Naive B cell (primary cell): ENCODE measurements at regions not wholly inside any gene's neighbourhood (a gene's known extent, or its start where the extent isn't known, plus 50 kb on each side); places are given as distances from the start of the nearest gene placed in this dataset.
A peak's percentile ranks its signal among the peaks of the same experiment; 100 is the strongest.
"Not testable (repeated sequence)": the region's sequence is repeated elsewhere in the genome, so short reads cannot be mapped to it uniquely, and the experiment has no call there.

Experiments used
- ATAC-seq, 2 donors: fragments of 150-1000 bp; cut with Tn5 transposase; 2 replicates each; pipeline ENCODE4 v1.10.0; 2021; ENCODE audit warnings: low read depth in 2 of 2, mild to moderate bottlenecking in 2 of 2, moderate library complexity in 2 of 2
- DNase-seq: peaks from one replicate; pipeline ENCODE4 v3.0.0; 2022
- H3K27ac Mint-ChIP-seq, 6 donors: one replicate each; pipeline ENCODE4 v1.8.0; 2020 to 2022; ENCODE audit warnings: mild to moderate bottlenecking in 6 of 6, mixed read lengths in 6 of 6, moderate library complexity in 5 of 6, inconsistent platforms in 2 of 6
- H3K27me3 Mint-ChIP-seq, 3 donors: one replicate each; pipeline ENCODE4 v1.8.0; 2021 to 2022; ENCODE audit warnings: mixed read lengths in 3 of 3, mild to moderate bottlenecking in 1 of 3
- H3K36me3 Mint-ChIP-seq, 2 donors: one replicate each; pipeline ENCODE4 v1.8.0; 2020 to 2022; ENCODE audit warnings: mixed read lengths in 2 of 2, inconsistent platforms in 1 of 2, mild to moderate bottlenecking in 1 of 2
- H3K4me1 Mint-ChIP-seq, 3 donors: one replicate each; pipeline ENCODE4 v1.8.0; 2020 to 2022; ENCODE audit warnings: mixed read lengths in 3 of 3, inconsistent platforms in 1 of 3, mild to moderate bottlenecking in 1 of 3, moderate library complexity in 1 of 3
- H3K4me3 Mint-ChIP-seq, 8 donors: one replicate each; pipeline ENCODE4 v1.8.0; 2020 to 2022; ENCODE audit warnings: mild to moderate bottlenecking in 8 of 8, mixed read lengths in 8 of 8, moderate library complexity in 8 of 8, inconsistent platforms in 2 of 8
- H3K9me3 Mint-ChIP-seq, 7 donors: one replicate each; pipeline ENCODE4 v1.8.0; 2020 to 2022; ENCODE audit warnings: mixed read lengths in 7 of 7, mild to moderate bottlenecking in 5 of 7, inconsistent platforms in 2 of 7, moderate library complexity in 1 of 7

DNA sequence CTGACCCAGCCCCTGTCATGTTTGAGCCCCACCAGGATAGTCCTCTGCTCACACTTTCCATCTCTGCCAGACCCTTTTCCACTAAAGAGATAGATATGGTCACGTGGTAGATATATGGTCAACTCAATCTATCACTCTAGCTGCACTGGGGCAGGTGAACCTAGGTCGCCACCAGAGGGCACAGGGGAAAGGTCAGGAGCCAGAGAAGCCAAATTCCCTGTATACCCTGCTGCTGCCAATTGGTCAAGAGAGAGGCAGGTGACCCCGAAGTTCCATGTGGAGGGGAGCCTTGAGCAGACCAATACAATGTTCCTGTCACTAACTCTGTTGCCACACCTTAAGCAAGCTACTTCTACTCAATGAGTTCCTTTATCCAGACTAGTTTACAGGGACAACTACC, 101.1 kb upstream of the GALNT18 start:
- no peak for ATAC-seq

DNA sequence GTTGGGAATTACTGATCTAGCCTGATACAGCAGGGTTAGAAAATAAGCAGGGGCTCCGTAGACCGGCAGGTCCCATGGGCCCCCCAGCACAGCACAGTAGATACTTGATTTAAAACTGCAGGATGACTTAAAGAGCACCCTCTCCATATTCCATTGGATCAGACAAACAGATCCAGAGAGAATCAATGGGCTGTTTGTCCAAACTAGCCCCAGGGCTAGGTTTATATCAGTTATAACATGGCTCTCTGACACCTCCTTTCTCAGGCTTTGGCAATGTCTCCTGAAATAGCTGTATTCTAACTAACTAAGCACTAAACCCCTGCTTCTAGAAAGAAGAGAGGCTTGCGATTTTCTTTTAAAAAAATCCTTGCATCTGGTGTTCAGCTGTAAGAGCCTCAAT, 100.4 kb upstream of the GALNT18 start:
- no peak overlapping the region for H3K4me3 Mint-ChIP-seq
- no peak for ATAC-seq

More for the DNA sequence above, 101.1 kb upstream of the GALNT18 start:
- Mint-ChIP-seq H3K4me1 (no peaks in the 10 kb centered on the region), H3K27me3 (peaks cover 25 to 32% (median 28%) of the 10 kb centered on the region in 3 donors), H3K36me3 (no peaks in the 10 kb centered on the region), H3K9me3 (peaks cover 13 to 32% (median 16%) of the 10 kb centered on the region in 7 donors), H3K27ac (no peak overlapping the region), H3K4me3 (no peak overlapping the region)
- DNase-seq, result no peak

DNA sequence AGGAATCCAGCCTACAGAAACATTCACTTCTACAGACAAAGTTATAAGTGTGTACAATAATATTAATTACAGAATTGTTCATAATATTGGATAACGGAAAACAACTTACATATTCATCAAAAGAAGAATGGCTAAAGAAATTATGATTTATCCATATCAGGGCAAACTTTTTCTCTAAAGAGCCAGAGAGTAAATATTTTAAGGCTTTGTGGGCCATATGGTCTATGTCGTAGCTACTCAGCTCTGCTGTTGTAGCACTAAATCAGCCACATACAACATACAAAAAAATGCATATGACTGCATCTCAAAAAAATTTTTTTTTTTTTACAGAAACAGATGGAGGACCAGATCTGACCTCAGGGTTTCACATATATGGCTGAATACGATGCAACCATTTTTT, 96.7 kb upstream of the GALNT18 start:
- DNase-seq (no peak), ATAC-seq (no peak)
- Mint-ChIP-seq H3K36me3 (peaks cover 0 to 7% of the 10 kb centered on the region in 2 donors), H3K4me3 (no peak overlapping the region), H3K4me1 (no peaks in the 10 kb centered on the region), H3K27me3 (peaks cover 23 to 45% (median 32%) of the 10 kb centered on the region in 3 donors), H3K9me3 (peaks cover 15 to 60% (median 36%) of the 10 kb centered on the region in 7 donors), H3K27ac (no peak overlapping the region)

More for the DNA sequence above, 100.4 kb upstream of the GALNT18 start:
- Mint-ChIP-seq H3K9me3 (peaks cover 13 to 38% (median 16%) of the 10 kb centered on the region in 7 donors), H3K4me1 (no peaks in the 10 kb centered on the region), H3K36me3 (no peaks in the 10 kb centered on the region), H3K27me3 (peaks cover 22 to 32% (median 23%) of the 10 kb centered on the region in 3 donors), H3K27ac (no peak overlapping the region)
- DNase-seq, result no peak

DNA sequence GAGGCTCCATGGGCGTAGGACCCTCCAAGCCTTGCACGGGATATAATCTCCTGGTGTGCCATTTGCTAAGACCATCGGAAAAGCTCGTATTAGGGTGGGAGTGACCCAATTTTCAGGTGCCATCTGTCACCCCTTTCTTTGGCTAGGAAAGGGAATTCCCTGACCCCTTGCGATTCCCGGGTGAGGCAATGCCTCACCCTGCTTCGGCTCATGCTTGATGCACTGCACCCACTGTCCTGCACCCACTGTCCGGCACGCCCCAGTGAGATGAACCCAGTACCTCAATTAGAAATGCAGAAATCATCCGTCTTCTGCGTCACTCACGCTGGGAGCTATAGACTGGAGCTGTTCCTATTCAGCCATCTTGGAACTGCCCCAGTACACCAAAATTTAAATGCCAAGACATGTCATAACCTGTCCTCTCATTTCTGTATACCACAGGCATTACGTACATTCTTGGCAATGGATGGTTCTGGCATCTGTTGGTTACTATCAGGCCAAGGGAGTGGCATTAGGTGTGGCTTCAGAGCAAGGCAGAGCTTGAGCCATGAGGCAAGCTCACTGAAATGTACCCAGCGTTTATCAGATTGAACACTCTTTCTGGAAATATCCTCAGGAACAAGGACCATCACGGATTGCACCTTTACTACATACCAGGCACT, 95.4 kb upstream of the GALNT18 start:
- H3K27me3 Mint-ChIP-seq, result peaks cover 14 to 42% (median 26%) of the 10 kb centered on the region in 3 donors
- H3K9me3 Mint-ChIP-seq, result peaks cover 10 to 52% (median 30%) of the 10 kb centered on the region in 7 donors
- H3K36me3 Mint-ChIP-seq, result peaks cover 0 to 7% of the 10 kb centered on the region in 2 donors
- ATAC-seq (no peak), DNase-seq (no peak)
- H3K4me1 Mint-ChIP-seq, result no peaks in the 10 kb centered on the region
- H3K27ac Mint-ChIP-seq, result no peak overlapping the region
- H3K4me3 Mint-ChIP-seq, result no peak overlapping the region

DNA sequence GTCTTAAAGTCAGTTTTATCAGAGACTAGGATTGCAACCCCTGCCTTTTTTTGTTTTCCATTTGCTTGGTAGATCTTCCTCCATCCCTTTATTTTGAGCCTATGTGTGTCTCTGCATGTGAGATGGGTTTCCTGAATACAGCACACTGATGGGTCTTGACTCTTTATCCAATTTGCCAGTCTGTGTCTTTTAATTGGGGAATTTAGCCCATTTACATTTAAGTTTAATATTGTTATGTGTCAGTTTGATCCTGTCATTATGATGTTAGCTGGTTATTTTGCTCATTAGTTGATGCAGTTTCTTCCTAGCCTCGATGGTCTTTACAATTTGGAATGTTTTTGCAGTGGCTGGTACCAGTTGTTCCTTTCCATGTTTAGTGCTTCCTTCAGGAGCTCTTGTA, 93.3 kb upstream of the GALNT18 start:
- Mint-ChIP-seq H3K27me3 (peaks cover 11 to 37% (median 22%) of the 10 kb centered on the region in 3 donors), H3K9me3 (peaks cover 6 to 38% (median 20%) of the 10 kb centered on the region in 7 donors)
- not testable (repeated sequence) for DNase-seq, H3K4me3 Mint-ChIP-seq, H3K4me1 Mint-ChIP-seq, H3K36me3 Mint-ChIP-seq, H3K27ac Mint-ChIP-seq, ATAC-seq

DNA sequence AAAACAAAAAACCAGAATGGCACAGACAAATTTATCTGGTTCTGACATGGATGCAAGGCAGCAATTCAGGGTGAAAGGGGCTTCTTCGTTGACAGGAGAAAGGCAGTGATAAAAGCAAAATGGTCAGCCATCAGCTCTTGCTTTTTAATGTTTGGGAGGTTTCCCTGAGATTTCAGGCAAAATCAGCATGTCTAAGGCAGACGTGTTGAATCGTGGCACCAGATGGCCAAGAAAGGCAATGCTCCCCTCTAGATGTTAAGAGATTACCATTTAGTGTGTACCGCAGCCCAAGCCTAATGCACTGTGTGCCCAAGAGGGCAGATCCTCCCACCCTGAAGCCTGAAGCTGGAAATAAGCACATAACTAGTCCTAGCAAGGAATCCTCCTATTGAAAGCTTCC, 88.8 kb upstream of the GALNT18 start:
- ATAC-seq (no peak), DNase-seq (no peak)
- Mint-ChIP-seq H3K36me3 (peaks cover 0 to under 1% of the 10 kb centered on the region in 2 donors), H3K27me3 (peaks cover 16 to 55% (median 28%) of the 10 kb centered on the region in 3 donors), H3K9me3 (peaks cover under 1 to 25% (median 9%) of the 10 kb centered on the region in 7 donors), H3K4me3 (no peak overlapping the region), H3K27ac (no peak overlapping the region), H3K4me1 (peaks cover 0 to 6% (median 0%) of the 10 kb centered on the region in 3 donors)

DNA sequence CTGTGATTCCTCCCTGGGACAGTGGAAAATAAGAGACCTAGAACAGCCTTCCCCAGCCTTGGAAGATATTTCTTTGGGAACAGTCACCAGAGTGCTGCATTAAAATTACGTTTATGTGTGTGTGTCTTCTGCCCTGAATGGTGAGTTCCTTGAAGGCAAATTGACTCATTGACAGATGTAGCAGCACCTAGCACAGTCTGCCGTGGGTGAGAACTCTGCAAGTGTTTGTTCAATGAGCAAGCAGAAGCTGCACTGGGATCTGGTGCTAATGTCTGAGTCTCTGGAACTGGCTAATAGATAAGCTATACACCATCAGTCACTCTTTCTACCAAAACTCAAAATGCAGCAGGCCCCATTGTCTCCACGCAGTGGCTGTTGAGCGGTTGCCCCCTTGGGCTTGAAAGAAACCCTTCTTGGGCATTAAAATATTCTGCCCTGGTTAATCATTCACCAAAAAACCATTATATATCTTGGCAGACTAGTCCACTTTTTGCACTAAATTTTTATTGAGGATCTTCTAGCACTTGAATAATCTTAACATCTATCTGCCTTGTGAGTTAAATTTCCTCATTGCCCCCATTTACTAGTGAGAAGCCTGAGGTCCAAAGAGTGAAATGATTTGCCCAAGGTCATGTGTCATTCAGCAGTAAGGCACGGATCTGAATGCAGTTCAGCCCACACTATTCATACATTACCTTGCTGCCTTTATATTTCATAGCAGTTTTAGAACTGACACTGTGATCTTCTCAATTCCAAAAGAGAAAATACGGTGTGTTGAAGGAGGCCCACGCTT, 87.8 kb upstream of the GALNT18 start:
- DNase-seq (no peak), ATAC-seq (no peak)
- no peak overlapping the region for H3K27ac Mint-ChIP-seq
- H3K4me1 Mint-ChIP-seq, result peaks cover 0 to 6% (median 0%) of the 10 kb centered on the region in 3 donors
- H3K27me3 Mint-ChIP-seq, result peaks cover 25 to 54% (median 30%) of the 10 kb centered on the region in 3 donors
- H3K4me3 Mint-ChIP-seq, result no peak overlapping the region
- H3K36me3 Mint-ChIP-seq, result no peaks in the 10 kb centered on the region
- H3K9me3 Mint-ChIP-seq, result peaks cover 0 to 16% (median 3%) of the 10 kb centered on the region in 7 donors

- peaks cover 24 to 49% (median 37%) of the 10 kb centered on the region in 3 donors for H3K27me3 Mint-ChIP-seq
- DNase-seq (no peak), ATAC-seq (no peak)
- no peak overlapping the region for H3K4me3 Mint-ChIP-seq
- H3K4me1 Mint-ChIP-seq, result peaks cover 0 to 6% (median 0%) of the 10 kb centered on the region in 3 donors
- H3K36me3 Mint-ChIP-seq, result no peaks in the 10 kb centered on the region
- H3K27ac Mint-ChIP-seq, result no peak overlapping the region
- peaks cover 0 to 13% (median 2%) of the 10 kb centered on the region in 7 donors for H3K9me3 Mint-ChIP-seq
Observed at GRCh38 chr11:11708256-11708655, 86.5 kb upstream of the GALNT18 start.

DNA sequence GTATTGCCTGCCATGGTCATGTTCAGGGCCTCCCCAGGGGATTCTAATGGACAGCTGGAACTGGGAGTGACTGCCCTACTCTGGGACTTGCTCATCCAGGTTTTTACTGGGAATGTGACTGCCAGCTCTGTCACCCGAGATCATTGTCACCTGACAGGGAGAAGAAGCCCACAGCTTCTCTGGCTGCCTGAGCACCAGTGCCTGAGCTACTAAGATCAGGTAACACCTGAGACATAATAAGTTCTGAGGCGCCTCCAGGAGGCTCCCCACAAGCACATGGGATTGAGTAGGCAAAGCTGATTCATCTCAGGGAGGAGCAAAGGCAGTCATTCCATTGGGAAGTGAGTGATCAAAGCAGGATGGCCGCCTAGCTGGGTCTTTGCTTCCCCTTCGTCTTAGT, 84.2 kb upstream of the GALNT18 start:
- H3K4me3 Mint-ChIP-seq, result no peak overlapping the region
- ATAC-seq, result no peak
- DNase-seq, result no peak
- peak overlapping the region in 1 of 6 donors; percentile 20 for H3K27ac Mint-ChIP-seq
- peaks cover 0 to 13% (median 0%) of the 10 kb centered on the region in 7 donors for H3K9me3 Mint-ChIP-seq
- no peaks in the 10 kb centered on the region for H3K36me3 Mint-ChIP-seq
- H3K27me3 Mint-ChIP-seq, result peaks cover 24 to 43% (median 39%) of the 10 kb centered on the region in 3 donors
- H3K4me1 Mint-ChIP-seq, result peaks cover 0 to 6% (median 0%) of the 10 kb centered on the region in 3 donors

- peaks cover 0 to 4% (median 0%) of the 10 kb centered on the region in 7 donors for H3K9me3 Mint-ChIP-seq
- peaks cover 19 to 42% (median 39%) of the 10 kb centered on the region in 3 donors for H3K27me3 Mint-ChIP-seq
- H3K36me3 Mint-ChIP-seq, result no peaks in the 10 kb centered on the region
- H3K4me1 Mint-ChIP-seq, result peaks cover 0 to 5% (median 0%) of the 10 kb centered on the region in 3 donors
- DNase-seq (no peak), ATAC-seq (no peak)
- H3K4me3 Mint-ChIP-seq, result no peak overlapping the region
- H3K27ac Mint-ChIP-seq, result peak overlapping the region in 1 of 6 donors; percentile 32
Observed at GRCh38 chr11:11703885-11704284, 82.1 kb upstream of the GALNT18 start.

DNA sequence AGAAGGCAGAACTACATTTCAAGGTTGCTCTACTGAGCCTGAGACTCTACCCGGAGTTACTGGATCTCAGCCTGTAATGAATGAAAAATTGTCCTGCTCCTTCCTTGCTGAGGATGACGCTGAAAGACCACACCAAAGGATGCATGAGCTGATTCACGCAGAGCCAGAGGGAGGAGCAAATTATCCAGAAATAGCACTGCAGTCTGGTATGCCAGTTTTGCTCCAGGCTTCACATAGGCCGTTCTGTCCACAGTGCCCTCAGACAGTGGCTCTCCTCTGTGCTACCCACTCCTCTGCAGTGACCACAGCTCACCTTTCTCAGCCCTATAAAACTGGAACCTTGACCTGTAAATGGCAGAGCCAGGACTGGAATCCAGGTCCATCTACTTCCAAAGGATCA, 79.3 kb upstream of the GALNT18 start:
- no peaks in the 10 kb centered on the region for H3K36me3 Mint-ChIP-seq
- peaks cover 4 to 24% (median 23%) of the 10 kb centered on the region in 3 donors for H3K27me3 Mint-ChIP-seq
- H3K4me3 Mint-ChIP-seq, result no peak overlapping the region
- H3K4me1 Mint-ChIP-seq, result no peaks in the 10 kb centered on the region
- ATAC-seq, result no peak
- H3K27ac Mint-ChIP-seq, result no peak overlapping the region
- DNase-seq, result no peak
- H3K9me3 Mint-ChIP-seq, result peaks cover 0 to 4% (median 2%) of the 10 kb centered on the region in 7 donors

GRCh38 chr11:11697796-11698195, 76.0 kb upstream of the GALNT18 start:
- Mint-ChIP-seq H3K9me3 (peaks cover 0 to 11% (median 4%) of the 10 kb centered on the region in 7 donors), H3K4me3 (no peak overlapping the region), H3K36me3 (no peaks in the 10 kb centered on the region), H3K27ac (no peak overlapping the region), H3K4me1 (no peaks in the 10 kb centered on the region), H3K27me3 (peaks cover under 1 to 19% (median 12%) of the 10 kb centered on the region in 3 donors)
- no peak for DNase-seq
- ATAC-seq, result no peak

GRCh38 chr11:11691296-11692151, 69.7 kb upstream of the GALNT18 start:
- peaks cover 0 to 11% (median 3%) of the 10 kb centered on the region in 7 donors for H3K9me3 Mint-ChIP-seq
- peaks cover 13 to 46% (median 29%) of the 10 kb centered on the region in 3 donors for H3K27me3 Mint-ChIP-seq
- ATAC-seq, result no peak
- DNase-seq, result no peak
- no peaks in the 10 kb centered on the region for H3K4me1 Mint-ChIP-seq
- H3K36me3 Mint-ChIP-seq, result no peaks in the 10 kb centered on the region
- H3K4me3 Mint-ChIP-seq, result no peak overlapping the region
- H3K27ac Mint-ChIP-seq, result no peak overlapping the region
